ENCODE measurements at regions not wholly inside any gene's neighbourhood (a gene's known extent, or its start where the extent isn't known, plus 50 kb on each side); places are given as distances from the start of the nearest gene placed in this dataset.

DNA sequence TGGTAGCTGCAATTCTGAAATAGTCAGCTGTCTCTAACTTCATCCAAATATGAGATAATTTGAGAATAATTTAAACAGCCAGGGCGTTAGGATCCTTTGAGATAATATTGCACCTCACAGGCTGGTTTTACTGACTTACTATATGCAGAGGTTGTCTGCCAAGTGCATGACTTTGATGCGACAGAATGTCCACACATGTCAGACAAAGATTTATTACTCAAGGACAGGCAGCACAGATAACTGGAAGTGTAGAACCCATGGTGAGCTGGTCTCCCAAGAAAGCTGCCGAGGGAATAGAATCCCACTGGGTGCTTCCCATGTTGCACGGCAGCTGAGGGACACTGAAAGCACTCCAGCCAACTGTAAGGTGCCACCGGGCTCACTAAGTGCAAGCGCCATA is 166.2 kb upstream of the GALNTL6 start:
- ATAC-seq (no peak), DNase-seq (ENCODE audit: low read depth, low spot score) (no peak)
- Histone ChIP-seq H2AFZ (ENCODE audit: low read depth, low read length, poor library complexity, severe bottlenecking) (no peak overlapping the region), H4K20me1 (ENCODE audit: insufficient read depth) (no peaks in the 10 kb centered on the region), H3K9ac (ENCODE audit: low read length) (no peak overlapping the region), H3K4me2 (ENCODE audit: low read length) (no peak overlapping the region), H3K36me3 (ENCODE audit: control insufficient read depth in 1 of 2, insufficient read depth in 2 of 2, low read length in 2 of 2) (no peaks in the 10 kb centered on the region), H3K9me2 (ENCODE audit: insufficient read depth) (no peaks in the 10 kb centered on the region), H3K9me3 (ENCODE audit: control insufficient read depth in 1 of 2, insufficient read depth in 1 of 2, low read depth in 1 of 2, low read length in 2 of 2) (no peaks in the 10 kb centered on the region), H3K4me3 (replicated peaks in 1 of 2; ENCODE audit: low read depth in 1 of 2, low read length in 2 of 2) (no peak overlapping the region), H3K27me3 (ENCODE audit: insufficient read depth, low read length) (no peaks in the 10 kb centered on the region), H3K79me2 (ENCODE audit: insufficient read depth, low read length) (no peaks in the 10 kb centered on the region), H3K27ac (ENCODE audit: low read depth, low read length) (no peak overlapping the region), H3K4me1 (ENCODE audit: control insufficient read depth in 1 of 2, insufficient read depth in 2 of 2, low read length in 2 of 2) (no peaks in the 10 kb centered on the region)
- ChIA-PET CTCF (no interaction called here), RAD21 (ENCODE audit: low non-redundant PET in 1 of 2, low total read pairs in 2 of 2, uncharacterized antibody in 2 of 2, unreplicated experiment in 2 of 2) (no interaction called here), POLR2A (no interaction called here)
- intact Hi-C loops (cut with micrococcal nuclease), result no loop called here
- BruUV-seq (replicated peaks), result no TSS peak
- TF ChIP-seq, protein P1, sequence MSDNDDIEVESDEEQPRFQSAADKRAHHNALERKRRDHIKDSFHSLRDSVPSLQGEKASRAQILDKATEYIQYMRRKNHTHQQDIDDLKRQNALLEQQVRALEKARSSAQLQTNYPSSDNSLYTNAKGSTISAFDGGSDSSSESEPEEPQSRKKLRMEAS (IDR thresholded peaks at IDR 0.05), result no peak
- TF ChIP-seq ZFX (IDR thresholded peaks at IDR 0.05), result no peak
- no peak for TF ChIP-seq SIN3A (IDR thresholded peaks at IDR 0.05; ENCODE audit: low read depth)
- no peak for TF ChIP-seq SRF (IDR thresholded peaks at IDR 0.05; ENCODE audit: low read depth)
- no peak for TF ChIP-seq TCF7L2 (IDR thresholded peaks at IDR 0.05; ENCODE audit: borderline replicate concordance, extremely low read depth, insufficient read depth, insufficient read length)
- TF ChIP-seq JUND (IDR thresholded peaks at IDR 0.05), result no peak
- TF ChIP-seq, protein P2, sequence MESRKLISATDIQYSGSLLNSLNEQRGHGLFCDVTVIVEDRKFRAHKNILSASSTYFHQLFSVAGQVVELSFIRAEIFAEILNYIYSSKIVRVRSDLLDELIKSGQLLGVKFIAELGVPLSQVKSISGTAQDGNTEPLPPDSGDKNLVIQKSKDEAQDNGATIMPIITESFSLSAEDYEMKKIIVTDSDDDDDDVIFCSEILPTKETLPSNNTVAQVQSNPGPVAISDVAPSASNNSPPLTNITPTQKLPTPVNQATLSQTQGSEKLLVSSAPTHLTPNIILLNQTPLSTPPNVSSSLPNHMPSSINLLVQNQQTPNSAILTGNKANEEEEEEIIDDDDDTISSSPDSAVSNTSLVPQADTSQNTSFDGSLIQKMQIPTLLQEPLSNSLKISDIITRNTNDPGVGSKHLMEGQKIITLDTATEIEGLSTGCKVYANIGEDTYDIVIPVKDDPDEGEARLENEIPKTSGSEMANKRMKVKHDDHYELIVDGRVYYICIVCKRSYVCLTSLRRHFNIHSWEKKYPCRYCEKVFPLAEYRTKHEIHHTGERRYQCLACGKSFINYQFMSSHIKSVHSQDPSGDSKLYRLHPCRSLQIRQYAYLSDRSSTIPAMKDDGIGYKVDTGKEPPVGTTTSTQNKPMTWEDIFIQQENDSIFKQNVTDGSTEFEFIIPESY (IDR thresholded peaks at IDR 0.05; ENCODE audit: extremely low read depth, insufficient replicate concordance, low read length), result no peak
- no peak for TF ChIP-seq EZH2 (IDR thresholded peaks at IDR 0.05)
- no peak for TF ChIP-seq CEBPB (IDR thresholded peaks at IDR 0.05; ENCODE audit: low read depth)
- TF ChIP-seq, protein P3, sequence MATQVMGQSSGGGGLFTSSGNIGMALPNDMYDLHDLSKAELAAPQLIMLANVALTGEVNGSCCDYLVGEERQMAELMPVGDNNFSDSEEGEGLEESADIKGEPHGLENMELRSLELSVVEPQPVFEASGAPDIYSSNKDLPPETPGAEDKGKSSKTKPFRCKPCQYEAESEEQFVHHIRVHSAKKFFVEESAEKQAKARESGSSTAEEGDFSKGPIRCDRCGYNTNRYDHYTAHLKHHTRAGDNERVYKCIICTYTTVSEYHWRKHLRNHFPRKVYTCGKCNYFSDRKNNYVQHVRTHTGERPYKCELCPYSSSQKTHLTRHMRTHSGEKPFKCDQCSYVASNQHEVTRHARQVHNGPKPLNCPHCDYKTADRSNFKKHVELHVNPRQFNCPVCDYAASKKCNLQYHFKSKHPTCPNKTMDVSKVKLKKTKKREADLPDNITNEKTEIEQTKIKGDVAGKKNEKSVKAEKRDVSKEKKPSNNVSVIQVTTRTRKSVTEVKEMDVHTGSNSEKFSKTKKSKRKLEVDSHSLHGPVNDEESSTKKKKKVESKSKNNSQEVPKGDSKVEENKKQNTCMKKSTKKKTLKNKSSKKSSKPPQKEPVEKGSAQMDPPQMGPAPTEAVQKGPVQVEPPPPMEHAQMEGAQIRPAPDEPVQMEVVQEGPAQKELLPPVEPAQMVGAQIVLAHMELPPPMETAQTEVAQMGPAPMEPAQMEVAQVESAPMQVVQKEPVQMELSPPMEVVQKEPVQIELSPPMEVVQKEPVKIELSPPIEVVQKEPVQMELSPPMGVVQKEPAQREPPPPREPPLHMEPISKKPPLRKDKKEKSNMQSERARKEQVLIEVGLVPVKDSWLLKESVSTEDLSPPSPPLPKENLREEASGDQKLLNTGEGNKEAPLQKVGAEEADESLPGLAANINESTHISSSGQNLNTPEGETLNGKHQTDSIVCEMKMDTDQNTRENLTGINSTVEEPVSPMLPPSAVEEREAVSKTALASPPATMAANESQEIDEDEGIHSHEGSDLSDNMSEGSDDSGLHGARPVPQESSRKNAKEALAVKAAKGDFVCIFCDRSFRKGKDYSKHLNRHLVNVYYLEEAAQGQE (IDR thresholded peaks at IDR 0.05; ENCODE audit: low read depth), result no peak
